ENCODE measurements at regions not wholly inside any gene's neighbourhood (a gene's known extent, or its start where the extent isn't known, plus 50 kb on each side); places are given as distances from the start of the nearest gene placed in this dataset.

DNA sequence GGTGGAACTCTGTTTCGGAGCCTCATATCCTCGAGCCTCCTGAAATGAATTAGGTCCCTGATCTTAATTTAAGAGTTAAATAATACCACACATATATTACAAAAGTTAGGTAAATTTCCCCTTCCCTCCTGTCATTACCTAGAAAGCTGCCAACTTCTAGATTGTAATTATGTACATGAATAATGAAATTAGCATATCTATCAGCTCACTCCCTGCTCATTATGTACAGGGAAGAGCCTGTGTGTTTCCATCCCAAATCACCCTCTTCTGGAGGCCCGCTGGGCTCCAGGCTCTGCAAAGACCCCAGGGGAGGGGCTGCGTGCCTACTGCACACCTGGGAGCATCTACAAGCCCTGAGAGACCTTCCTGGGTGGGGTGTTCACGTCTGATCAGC, 384.1 kb downstream of the MN1 start:
- no peak for DNase-seq (ENCODE audit: low read depth in 4 of 4, low spot score in 2 of 4)

DNA sequence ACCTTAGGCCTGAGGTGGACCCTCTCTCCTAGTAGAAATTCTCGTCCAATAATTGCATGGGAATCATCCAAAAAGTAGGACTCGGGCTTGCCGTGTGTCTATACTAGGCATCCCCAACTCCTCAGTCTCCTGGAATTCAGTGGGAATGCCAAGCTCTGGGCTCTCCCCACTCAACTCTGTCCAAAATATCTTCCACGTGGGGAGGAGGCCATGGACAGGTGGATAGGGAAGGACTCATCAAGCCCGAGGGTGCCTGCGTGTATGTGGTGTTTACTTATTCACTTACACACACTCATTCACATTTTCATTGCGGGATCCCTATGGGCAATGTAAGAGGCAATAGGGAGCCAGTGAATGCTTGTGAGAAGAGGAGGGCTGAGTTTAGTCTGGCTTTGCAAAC, 383.3 kb downstream of the MN1 start:
- DNase-seq (ENCODE audit: low read depth in 4 of 4, low spot score in 2 of 4): no peak

DNA sequence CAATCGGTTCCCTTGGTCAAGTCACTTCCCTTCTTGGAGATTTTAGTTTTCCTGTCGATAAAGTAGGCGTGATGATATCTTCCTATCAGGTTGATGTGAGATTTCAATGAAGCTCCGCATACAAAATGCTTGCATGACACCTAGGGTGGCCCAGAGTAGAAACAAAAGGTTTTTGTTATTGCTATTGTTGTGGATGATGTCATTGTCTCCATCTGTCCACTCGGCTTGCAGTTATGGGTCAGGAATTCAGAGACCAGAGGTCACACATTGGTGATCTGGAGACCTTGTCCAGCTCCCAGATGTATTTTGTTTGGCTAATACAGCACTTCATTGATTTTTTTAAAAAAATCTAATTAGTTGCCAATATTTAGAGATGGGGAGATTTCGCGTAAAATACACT, 382.1 kb downstream of the MN1 start:
- no peak for DNase-seq (ENCODE audit: low read depth in 4 of 4, low spot score in 2 of 4)

DNA sequence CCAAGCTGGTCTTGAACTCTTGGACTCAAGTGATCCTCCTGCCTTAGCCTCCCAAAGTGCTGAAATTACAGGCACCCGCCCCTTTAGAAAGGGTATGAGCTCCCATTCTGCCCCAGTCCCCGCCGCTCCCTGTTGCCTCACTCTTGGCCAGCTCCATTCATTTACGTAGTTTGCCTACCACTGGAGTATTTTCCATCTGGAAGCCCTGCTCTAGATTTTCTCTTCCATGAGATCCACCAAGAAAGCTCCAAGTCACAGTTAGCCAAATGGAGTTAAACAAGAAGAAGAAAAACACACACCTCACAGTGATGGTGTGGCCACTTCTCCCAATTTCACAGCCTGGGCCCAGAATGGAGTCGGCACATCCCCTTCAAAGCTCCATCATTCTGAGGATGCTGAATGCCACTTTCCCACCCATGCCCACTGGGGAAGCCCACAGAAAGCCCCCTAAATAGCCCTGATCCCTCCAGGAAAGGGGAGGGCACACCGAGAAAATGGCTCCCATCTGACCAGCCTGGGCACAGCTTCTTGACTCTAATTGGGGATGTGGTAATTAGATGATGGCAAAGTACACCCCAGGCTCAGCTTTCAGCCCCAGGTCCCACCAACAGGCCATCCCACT, 381.2 kb downstream of the MN1 start:
- no peak for DNase-seq (ENCODE audit: low read depth in 4 of 4, low spot score in 2 of 4)

DNA sequence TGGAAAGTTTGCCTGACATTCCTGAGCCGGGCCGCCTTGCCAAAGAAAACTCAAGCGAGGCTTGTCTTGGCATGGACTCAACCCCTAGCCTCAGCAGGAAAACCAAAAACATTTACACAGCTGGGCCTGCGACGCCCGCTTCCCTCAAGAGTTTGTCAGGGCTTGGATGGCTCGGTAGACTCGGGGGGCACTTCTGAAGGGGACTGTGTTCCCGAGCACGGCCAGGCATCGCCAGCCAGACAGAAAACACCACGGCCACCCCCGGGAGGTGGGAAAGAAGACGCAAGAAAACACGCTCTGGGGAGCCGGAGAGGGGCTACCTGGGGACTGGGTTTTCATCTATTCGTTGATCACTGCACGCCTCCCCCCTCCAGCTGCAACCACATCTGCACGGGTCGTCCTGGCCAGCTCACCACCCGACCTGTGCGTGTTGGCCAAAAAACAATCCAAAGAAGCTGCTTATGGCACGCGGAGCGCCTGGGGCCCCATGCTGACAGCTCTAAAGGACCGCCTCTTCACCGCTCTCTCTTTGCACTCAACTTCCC, 380.7 kb downstream of the MN1 start:
- peak in 3 of 4 donors; percentile 63 to 76 (median 65) for DNase-seq (ENCODE audit: low read depth in 4 of 4, low spot score in 2 of 4)

DNA sequence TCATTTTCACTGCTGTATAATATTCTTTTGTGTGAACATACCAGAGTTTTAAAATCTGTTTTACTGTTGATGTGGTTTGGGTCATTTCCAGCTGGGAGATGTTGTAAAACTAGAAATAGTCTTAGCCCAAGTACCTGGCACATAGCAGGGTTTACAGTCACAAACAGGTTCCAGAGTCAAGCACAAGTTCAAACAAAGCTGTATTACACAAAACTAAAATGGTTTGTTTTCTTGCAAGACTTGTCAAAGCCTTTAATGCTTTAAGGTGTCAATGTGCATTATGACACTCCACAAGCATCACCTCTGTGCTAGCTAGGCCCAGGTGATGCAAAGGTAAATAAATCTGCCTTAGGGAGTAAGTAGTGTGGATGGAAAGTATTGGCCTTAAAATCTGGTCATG, 379.1 kb downstream of the MN1 start:
- DNase-seq (ENCODE audit: low read depth in 4 of 4, low spot score in 2 of 4): no peak

DNA sequence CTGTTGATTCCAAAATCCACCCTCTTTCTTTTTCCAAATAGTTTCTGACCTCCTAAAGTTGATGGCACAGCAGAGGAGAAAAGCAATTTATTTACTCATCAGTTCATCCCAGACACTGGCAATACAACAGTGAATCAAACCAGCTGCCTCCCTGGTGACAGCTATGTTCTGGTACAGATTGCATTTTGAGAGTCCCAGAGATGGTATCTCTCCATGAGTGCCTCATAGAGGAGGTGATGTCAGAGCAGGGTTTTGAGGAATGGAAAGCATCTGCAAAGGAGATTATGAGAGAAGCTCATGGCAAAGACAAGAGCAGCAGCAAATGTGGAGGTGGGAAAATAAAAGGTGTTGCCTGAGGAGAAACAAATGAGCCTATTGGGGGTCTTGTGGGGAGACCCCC, 377.2 kb downstream of the MN1 start:
- DNase-seq (ENCODE audit: low read depth in 4 of 4, low spot score in 2 of 4): no peak

DNA sequence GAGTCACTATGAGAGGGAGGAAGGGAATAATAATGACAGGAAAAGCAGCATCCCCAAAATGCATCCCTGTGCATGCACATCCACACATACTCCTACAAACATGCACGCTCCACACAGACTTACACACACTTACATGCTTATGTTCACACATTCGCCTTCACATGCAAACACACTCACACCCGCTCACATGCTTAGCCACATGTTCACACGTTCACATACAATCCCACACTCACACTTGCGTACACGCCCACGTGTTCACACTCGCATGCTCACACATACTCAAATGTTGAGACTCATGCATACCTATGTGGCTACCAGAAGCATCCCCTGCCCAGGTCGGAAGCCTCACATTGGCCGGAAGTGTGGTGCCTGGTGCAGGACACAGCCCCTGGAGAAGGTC, 372.1 kb downstream of the MN1 start:
- DNase-seq (ENCODE audit: low read depth in 4 of 4, low spot score in 2 of 4): no peak

DNA sequence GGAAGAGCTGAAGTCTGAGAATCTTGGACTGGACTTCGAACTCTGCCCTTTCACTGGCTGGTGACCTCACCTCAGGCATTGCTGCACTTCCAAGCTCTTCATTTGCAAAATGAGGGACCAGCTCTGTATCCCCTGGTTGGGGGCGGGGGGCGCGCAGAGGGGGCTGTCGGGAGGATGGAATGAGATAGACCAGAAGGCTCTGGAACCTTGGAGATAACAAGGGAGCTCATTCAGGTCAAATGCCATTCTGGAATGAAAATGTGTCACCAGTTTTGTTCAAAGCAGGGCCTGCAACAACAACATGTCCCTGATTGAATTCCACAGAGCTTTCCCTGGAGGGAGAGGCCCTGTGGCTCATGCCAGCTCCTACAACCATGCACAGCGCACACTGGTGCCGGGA, 370.5 kb downstream of the MN1 start:
- no peak for DNase-seq (ENCODE audit: low read depth in 4 of 4, low spot score in 2 of 4)

DNA sequence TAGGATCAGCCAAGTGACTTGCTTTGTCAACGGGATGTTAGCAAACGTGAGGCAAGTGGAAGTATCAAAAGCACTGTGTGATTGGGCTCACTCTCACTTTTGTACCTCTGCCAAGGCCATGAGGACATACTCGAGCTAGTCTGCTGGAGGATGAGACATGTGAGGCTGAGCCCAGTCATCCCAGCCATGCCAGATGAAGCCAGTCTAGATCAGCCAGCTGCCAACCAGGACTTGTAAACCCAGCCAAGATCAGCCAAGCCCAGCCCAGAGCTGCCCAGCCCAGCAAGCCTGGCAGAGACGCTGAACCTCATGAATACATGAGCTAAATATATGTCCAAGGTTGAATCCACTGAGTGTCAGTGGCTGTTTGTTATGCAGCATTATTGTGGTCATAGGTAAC, 369.7 kb downstream of the MN1 start:
- DNase-seq (ENCODE audit: low read depth in 4 of 4, low spot score in 2 of 4): no peak

DNA sequence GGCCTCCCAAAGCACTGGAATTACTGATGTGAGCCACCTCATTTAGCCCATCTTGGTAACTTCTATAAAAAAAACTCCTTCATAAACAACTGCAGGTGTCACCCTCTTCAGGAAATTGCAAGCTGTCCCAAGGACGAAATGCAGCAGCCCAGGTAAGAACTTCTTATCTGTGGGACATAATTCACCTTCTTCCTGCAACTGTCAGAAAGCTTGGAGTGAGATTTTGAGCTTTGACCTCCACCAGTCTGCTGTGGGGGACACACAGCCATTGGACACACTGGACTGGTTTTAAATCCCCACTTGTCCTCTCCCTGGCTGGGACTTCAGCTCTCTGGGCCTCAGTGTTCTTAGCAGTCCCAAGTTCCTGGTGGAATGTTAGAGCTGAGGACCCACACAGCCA, 368.5 kb downstream of the MN1 start:
- DNase-seq (ENCODE audit: low read depth in 4 of 4, low spot score in 2 of 4): no peak

DNA sequence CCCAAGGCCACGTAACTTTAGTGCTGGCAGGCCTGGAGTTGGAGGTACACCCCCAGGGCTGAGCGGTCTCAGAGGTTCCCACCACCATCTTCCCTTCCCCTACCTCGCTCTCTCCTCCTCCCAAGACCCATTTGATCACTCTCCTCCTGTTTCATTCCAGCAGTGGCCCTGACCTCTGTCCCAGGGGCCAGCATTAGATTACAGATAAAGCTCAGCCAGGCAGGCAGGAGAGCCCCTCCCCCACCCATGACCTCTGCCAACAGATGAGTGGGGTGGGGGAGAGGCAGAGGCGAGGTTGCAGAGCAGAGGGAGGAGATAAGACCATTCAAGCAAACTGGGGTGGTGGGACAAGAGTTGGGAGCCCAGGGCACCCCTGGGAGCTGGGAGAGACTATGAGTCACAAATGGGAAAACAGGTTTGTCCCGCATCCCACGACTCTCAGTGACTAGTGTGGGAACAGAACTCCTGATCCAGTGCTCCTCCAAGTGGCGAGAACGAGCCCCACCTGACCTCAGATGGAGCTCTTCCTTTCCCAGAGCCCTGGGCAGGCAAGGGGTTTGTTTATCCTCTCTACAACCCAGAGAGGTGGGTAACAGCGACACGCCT, 367.9 kb downstream of the MN1 start:
- no peak for DNase-seq (ENCODE audit: low read depth in 4 of 4, low spot score in 2 of 4)

DNA sequence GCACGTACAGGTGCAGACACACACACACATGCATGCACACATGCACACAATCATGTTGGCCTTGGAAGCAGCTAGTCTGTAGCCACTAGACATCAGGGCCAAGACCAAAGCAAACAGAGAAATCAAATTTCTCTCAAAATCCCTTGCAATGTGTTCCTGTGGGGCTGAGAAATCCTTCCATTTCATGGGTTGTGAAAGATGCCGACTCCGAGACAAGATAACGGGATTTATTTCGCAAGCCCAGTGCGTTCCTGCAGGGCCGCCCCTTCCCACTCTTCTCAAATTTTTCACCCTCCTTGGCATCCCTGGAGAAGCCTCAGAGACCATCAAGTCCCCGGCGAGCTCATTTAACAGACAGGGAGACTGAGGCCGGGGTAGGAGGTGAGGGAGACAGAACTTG, 366.7 kb downstream of the MN1 start:
- no peak for DNase-seq (ENCODE audit: low read depth in 4 of 4, low spot score in 2 of 4)

DNA sequence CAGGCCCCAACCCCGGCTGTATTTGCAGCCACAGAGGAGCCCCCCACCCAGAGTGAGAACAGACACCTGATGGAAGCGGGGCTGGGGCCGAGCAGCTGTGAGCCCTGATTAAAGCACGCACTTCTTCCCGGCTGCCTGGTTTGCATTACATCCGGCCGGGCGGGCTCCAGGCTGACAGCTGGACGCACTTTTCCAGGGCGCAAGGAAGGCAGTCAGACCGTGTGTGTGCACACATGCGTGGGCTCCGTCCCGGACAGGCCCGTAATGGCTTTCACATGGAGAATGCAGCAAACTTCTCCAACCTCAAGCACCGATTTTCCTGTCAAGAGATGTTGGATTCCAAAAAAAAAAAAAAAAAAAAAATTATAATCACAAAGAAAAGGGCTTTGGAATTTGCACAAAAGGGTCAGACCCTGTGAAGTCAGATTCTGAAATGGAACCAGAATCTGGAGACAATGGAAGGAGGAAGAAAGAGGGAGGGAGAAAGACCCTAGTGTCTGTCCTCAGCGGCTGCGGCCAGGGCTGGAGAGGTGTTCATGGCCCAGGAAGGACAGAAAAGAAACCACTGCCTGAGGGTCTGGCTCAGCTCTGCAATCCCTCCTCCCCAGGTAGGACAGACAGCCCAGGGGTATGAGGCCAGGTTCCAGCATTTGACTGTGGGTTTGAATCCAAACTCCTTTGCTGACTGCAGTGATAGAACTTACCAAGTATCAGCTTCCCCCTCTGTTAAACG, 365.5 kb downstream of the MN1 start:
- peak in 1 of 4 donors; percentile 46 for DNase-seq (ENCODE audit: low read depth in 4 of 4, low spot score in 2 of 4)

DNA sequence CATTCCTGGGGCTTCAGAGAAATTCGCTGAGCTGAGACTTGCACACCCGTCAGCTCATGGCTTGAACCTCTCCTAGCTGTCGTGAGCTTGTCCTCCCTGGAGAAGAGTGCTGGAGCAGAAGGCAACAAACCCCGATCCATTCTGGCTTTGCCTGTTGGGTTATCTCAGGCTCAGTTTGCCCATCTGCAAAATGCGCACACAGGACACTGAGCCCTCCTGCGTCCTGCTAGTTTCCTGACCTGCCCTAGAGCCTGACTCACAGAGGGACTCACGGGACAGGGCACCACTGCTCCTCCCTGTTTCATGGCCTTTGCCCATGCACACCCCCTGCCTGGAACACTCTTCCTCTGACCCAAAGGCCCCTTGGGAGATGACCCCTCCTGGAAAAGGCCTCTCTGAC, 365.0 kb downstream of the MN1 start:
- no peak for DNase-seq (ENCODE audit: low read depth in 4 of 4, low spot score in 2 of 4)

DNA sequence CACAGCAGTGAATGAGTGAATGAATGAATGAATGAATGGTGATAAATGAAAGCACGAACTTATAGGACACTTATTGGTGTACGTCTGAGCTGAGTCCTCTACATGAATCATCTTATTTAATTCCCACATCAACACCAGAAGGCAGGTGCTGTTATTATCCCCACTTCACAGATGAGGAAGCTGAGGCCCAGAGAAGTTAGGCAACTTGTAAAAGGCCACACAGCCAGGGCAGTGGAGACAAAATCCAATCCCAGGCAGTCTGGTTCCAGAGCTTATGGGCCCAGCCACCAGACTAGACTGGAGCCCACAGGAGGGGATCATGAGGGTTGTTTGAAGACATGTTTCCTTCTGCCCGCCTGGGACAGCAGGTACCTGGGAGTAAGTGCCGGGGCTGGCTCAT, 364.0 kb downstream of the MN1 start:
- DNase-seq (ENCODE audit: low read depth in 4 of 4, low spot score in 2 of 4): no peak

DNA sequence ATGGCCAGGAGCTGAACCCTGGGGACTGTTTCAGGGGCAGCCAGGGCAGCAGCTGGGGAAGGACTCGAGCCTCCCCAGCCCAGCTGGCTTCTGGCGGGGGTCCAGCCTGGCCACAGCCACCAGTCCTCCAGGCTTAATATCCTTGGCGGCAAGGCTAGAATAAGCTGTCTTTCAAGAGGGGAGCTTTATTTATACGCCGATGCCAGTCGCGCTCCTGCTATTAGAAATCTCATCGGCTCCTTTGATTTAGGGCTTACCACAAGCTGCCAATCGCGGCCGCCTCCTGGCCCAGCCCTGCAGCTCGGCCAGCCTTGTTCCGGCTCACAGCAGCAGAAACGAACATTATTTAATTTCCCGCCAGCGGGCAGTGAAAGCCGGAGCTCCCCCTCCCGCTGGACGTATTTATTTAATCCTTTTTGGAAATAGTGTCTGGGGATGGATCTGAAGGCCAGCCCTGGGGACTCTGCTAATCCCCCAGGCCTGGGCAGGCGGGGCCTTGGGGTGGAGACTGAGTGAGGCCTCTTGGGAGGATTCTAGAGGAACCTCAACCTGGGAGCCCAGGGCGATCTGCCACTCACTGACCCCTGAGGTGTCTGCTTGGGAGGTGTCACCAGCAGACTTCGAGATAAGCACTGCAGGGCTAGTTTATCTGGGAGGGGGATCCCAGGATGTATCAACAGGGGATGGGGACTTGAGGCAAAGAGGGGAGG, 363.1 kb downstream of the MN1 start:
- DNase-seq (ENCODE audit: low read depth in 4 of 4, low spot score in 2 of 4): no peak

DNA sequence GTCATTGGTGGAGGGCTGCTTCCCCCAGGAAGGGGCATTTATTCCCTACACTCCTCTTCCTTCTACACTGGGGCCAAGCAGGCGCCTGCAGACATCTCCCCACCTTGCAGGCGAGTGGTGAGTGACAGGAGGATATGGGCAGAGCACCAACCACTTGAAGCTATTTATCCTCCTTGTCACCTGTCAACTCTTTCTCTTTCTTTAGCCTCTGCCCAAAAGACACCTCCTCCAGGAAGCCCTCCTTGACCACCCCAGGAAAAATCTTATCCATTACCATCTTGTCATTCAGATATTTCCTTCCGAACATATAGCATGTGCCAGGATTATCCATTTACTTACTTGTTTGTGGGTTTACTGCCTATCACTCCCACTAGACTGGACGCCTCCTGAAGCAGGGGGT, 362.4 kb downstream of the MN1 start:
- DNase-seq (ENCODE audit: low read depth in 4 of 4, low spot score in 2 of 4): no peak

DNA sequence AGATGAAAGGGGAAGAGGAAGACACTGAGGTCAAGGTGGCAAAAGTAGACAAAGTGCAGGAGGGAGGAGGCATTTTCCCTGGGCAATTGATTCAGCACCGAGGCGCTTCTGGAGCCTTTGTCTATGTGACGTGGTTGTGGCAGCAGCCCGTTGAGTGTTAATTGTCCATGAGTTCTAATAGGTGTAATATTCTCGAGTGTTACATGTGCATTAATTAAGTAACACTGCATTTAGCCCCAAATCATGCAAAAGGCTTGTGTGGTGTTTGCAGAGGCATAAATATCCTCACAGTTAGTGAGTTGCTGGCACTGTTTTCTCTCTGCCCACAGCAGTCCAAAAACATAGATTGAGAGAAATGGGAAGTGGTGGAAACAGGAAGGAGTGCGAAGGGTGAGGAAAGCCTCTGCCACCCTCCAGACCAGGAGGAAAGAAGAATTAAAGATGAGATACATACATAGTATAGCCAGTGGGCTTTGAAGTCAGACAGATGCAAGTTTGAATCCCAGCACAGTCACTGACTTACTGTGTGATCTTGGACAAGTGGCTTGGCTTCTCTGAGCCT, 361.2 kb downstream of the MN1 start:
- DNase-seq (ENCODE audit: low read depth in 4 of 4, low spot score in 2 of 4): no peak

DNA sequence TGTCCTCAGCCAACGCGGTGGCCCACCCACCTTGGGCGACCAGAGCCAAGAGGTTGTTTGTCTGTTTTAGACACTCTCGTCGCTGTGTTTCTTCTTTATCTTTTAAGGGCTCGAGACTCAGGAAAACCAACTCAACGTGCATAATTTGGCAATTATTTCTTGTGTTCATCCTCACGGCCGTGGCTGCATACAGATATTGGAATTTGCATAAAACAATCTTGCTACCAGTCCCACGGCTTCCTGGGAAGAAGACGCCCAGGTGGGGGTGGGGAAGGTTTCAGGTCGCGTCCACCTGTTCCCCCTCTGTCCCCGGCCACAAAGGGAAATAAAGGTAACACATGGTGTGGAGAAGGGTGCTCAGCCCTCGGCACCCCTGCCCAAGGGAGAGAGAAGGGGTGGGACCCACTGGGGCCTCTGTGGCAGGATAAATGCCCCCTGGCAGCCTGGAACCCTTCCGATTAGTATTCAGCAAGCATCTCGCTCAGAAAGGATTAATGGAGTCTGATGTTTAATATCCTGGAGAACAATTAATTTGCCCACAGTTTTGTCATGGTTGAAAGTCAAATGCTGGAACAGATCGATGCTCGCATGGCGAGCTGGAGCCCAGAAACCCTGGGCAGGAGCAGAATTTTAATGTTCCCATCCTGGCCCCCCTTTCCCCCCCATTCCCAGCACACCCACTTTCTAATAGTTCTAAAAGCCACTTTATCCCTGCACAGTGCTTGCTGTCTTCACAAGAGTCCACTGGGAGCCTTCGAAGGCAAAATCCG, 359.7 kb downstream of the MN1 start:
- DNase-seq (ENCODE audit: low read depth in 4 of 4, low spot score in 2 of 4): no peak

Data from left renal cortex interstitium (tissue), 4 donors.